SW480 (cell line): ENCODE measurements at regions not wholly inside any gene's neighbourhood (a gene's known extent, or its start where the extent isn't known, plus 50 kb on each side); places are given as distances from the start of the nearest gene placed in this dataset.
A peak's percentile ranks its signal among the peaks of the same experiment; 100 is the strongest.
"Not testable (repeated sequence)": the region's sequence is repeated elsewhere in the genome, so short reads cannot be mapped to it uniquely, and the experiment has no call there.

Experiments
- DNase-seq: peaks from one replicate; pipeline ENCODE4 v3.0.0-alpha.2; 2016; ENCODE audit warnings: low spot score

- no peak for DNase-seq
These were observed 68.7 kb downstream of the VSIG4 start for GRCh38 chrX:65971151-65971550.

- DNase-seq: not testable (repeated sequence)
These were observed 72.7 kb downstream of the VSIG4 start for GRCh38 chrX:65967159-65967558.

- no peak for DNase-seq
These were observed 78.2 kb downstream of the VSIG4 start for GRCh38 chrX:65961714-65962113.

- DNase-seq: no peak
These were observed 91.8 kb downstream of the VSIG4 start for GRCh38 chrX:65948103-65948502.

GRCh38 chrX:65941775-65942174 is 98.1 kb downstream of the VSIG4 start:
- DNase-seq: no peak

GRCh38 chrX:65933085-65933589 is 106.7 kb downstream of the VSIG4 start:
- DNase-seq: peak; percentile 7

GRCh38 chrX:65932173-65933084 is 107.5 kb downstream of the VSIG4 start:
- DNase-seq: peak; percentile 85

- DNase-seq: no peak
These were observed 111.4 kb downstream of the VSIG4 start for GRCh38 chrX:65928522-65928921.

GRCh38 chrX:65927386-65927785 is 112.5 kb downstream of the VSIG4 start:
- DNase-seq: not testable (repeated sequence)

- DNase-seq: peak; percentile 4
These were observed 113.5 kb downstream of the VSIG4 start for GRCh38 chrX:65926095-65927019.

- DNase-seq: no peak
These were observed 114.3 kb downstream of the VSIG4 start for GRCh38 chrX:65925592-65925991.

- no peak for DNase-seq
These were observed 114.9 kb downstream of the VSIG4 start for GRCh38 chrX:65925005-65925404.

- no peak for DNase-seq
These were observed 118.5 kb downstream of the VSIG4 start for GRCh38 chrX:65921363-65921762.

- DNase-seq: no peak
These were observed 119.3 kb downstream of the VSIG4 start for GRCh38 chrX:65920620-65921019.

- no peak for DNase-seq
These were observed 129.0 kb downstream of the VSIG4 start for GRCh38 chrX:65910899-65911298.

- no peak for DNase-seq
These were observed 136.1 kb downstream of the VSIG4 start for GRCh38 chrX:65903750-65904149.

- no peak for DNase-seq
These were observed 137.9 kb downstream of the VSIG4 start for GRCh38 chrX:65902011-65902410.

- no peak for DNase-seq
These were observed 138.7 kb downstream of the VSIG4 start for GRCh38 chrX:65900850-65901844.

- DNase-seq: no peak
These were observed 145.7 kb downstream of the VSIG4 start for GRCh38 chrX:65894133-65894532.

- DNase-seq: not testable (repeated sequence)
These were observed 148.1 kb downstream of the VSIG4 start for GRCh38 chrX:65891817-65892216.

- not testable (repeated sequence) for DNase-seq
These were observed 151.7 kb downstream of the VSIG4 start for GRCh38 chrX:65888150-65888549.
